Mucosa of descending colon (tissue), 3 donors: ENCODE measurements at regions not wholly inside any gene's neighbourhood (a gene's known extent, or its start where the extent isn't known, plus 50 kb on each side); places are given as distances from the start of the nearest gene placed in this dataset.

Experiments
- ATAC-seq: fragments of 200-7000 bp; cut with Tn5 transposase; one replicate; pipeline ENCODE4 v1.9.1; 2020; ENCODE audit warnings: mild to moderate bottlenecking, moderate library complexity
- DNase-seq, 3 donors: peaks; one replicate each; pipeline ENCODE4 v3.0.0-alpha.2; 2020
- H3K36me3 ChIP-seq: fragments of 200-600 bp; one replicate; pipeline ENCODE4 v1.8.0; 2021; ENCODE audit warnings: low read depth, mild to moderate bottlenecking
- H3K4me1 ChIP-seq: fragments of 200-600 bp; one replicate; pipeline ENCODE4 v1.8.0; 2021; ENCODE audit warnings: low read depth, mild to moderate bottlenecking
- H3K4me3 ChIP-seq: fragments of 200-600 bp; one replicate; pipeline ENCODE4 v1.8.0; 2021; ENCODE audit warnings: mild to moderate bottlenecking
- H3K9me3 ChIP-seq: fragments of 200-600 bp; one replicate; pipeline ENCODE4 v1.8.0; 2021; ENCODE audit warnings: mild to moderate bottlenecking
- CTCF ChIP-seq: fragments of 200-600 bp; IDR thresholded peaks from one replicate; pipeline ENCODE4 v1.8.0; 2022; ENCODE audit warnings: antibody characterized with exemption, mild to moderate bottlenecking
- intact Hi-C, 2 donors: fragments of 100-400 bp; cut with DNase I in 1 of 2; cut with micrococcal nuclease in 1 of 2; formaldehyde crosslinking; loops; one replicate each; pipeline versions ENCODE4 v1.11.0 to v1.11.1; 2022; cut with DNase I, micrococcal nuclease
- donor health status: DM: no; HTN: no; CAD: no; lungs with moderate emphysema.
- donor health status: DM: no; HTN: no; CAD: no.
- donor health status: DM: no; HTN: yes; CAD: no.

GRCh38 chr12:123096182-123096581 is 54.7 kb downstream of the PITPNM2 start:
- intact Hi-C loops = no loop called here
- Histone ChIP-seq H3K4me3 (no peak overlapping the region), H3K9me3 (no peaks in the 10 kb centered on the region), H3K4me1 (peaks cover 10% of the 10 kb centered on the region), H3K36me3 (no peaks in the 10 kb centered on the region)
- no peak for TF ChIP-seq CTCF
- ATAC-seq (no peak), DNase-seq (no peak)

- H3K36me3 ChIP-seq = no peaks in the 10 kb centered on the region
- ATAC-seq (no peak), DNase-seq (no peak)
- peaks cover 10% of the 10 kb centered on the region for H3K4me1 ChIP-seq
- intact Hi-C loops = no loop called here
- no peak overlapping the region for H3K4me3 ChIP-seq
- H3K9me3 ChIP-seq = no peaks in the 10 kb centered on the region
- TF ChIP-seq CTCF = no peak
Measured at GRCh38 chr12:123095078-123095881, 55.6 kb downstream of the PITPNM2 start.

GRCh38 chr12:123094349-123095077 is 56.4 kb downstream of the PITPNM2 start:
- Histone ChIP-seq H3K36me3 (no peaks in the 10 kb centered on the region), H3K4me1 (peaks cover 10% of the 10 kb centered on the region), H3K4me3 (no peak overlapping the region), H3K9me3 (no peaks in the 10 kb centered on the region)
- intact Hi-C loops = no loop called here
- DNase-seq (no peak), ATAC-seq (peak; percentile 28)
- TF ChIP-seq CTCF = no peak

- DNase-seq (no peak), ATAC-seq (no peak)
- H3K4me1 ChIP-seq = peaks cover 5% of the 10 kb centered on the region
- H3K9me3 ChIP-seq = no peaks in the 10 kb centered on the region
- TF ChIP-seq CTCF = no peak
- H3K36me3 ChIP-seq = no peaks in the 10 kb centered on the region
- H3K4me3 ChIP-seq = no peak overlapping the region
- intact Hi-C loops = no loop called here
Measured at GRCh38 chr12:123092866-123093265, 58.0 kb downstream of the PITPNM2 start.

GRCh38 chr12:123091230-123092150 is 59.4 kb downstream of the PITPNM2 start:
- no peak overlapping the region for H3K4me3 ChIP-seq
- no peak for TF ChIP-seq CTCF
- no peaks in the 10 kb centered on the region for H3K36me3 ChIP-seq
- no peak for ATAC-seq
- peaks cover 3% of the 10 kb centered on the region for H3K4me1 ChIP-seq
- intact Hi-C loops = no loop called here
- no peaks in the 10 kb centered on the region for H3K9me3 ChIP-seq
- no peak for DNase-seq
